Endothelial cell of umbilical vein (primary cell): ENCODE measurements at regions not wholly inside any gene's neighbourhood (a gene's known extent, or its start where the extent isn't known, plus 50 kb on each side); places are given as distances from the start of the nearest gene placed in this dataset.

Experiments
- BruUV-seq: library from RNA; stranded (reverse); fragments of 400-500 nt; replicated peaks from 2 replicates; lab custom pipeline; 2021; lab: Mats Ljungman, UMichigan
- CTCF ChIA-PET: fragments of 300-600, 350-600 bp; sonication (Branson Sonifier 250); formaldehyde crosslinking; loops from one replicate; lab custom pipeline; 2021; ENCODE audit warnings: antibody characterized with exemption, inconsistent platforms; lab: Charles Lee
- POLR2A ChIA-PET: fragments of 300-600, 350-600 bp; sonication (Branson Sonifier 250); formaldehyde crosslinking; loops from one replicate; lab custom pipeline; 2021; ENCODE audit warnings: antibody characterized with exemption, inconsistent platforms; lab: Charles Lee
- DNase-seq: peaks from one replicate; pipeline ENCODE4 v3.0.0-alpha.2; 2011; ENCODE audit warnings: low read depth, low spot score
- FAIRE-seq: peaks from 2 replicates; lab custom pipeline; 2011; peaks lifted over from hg19 to GRCh38; lab: Jason Lieb, UNC
- H2AFZ ChIP-seq: 2 replicates; pipeline ENCODE4 v1.6.0; 2012; ENCODE audit warnings: low read depth, low read length, control low read depth, inconsistent platforms
- H3K27ac ChIP-seq: 2 replicates; pipeline ENCODE4 v1.5.1; 2011; ENCODE audit warnings: low read depth, mild to moderate bottlenecking, control low read depth, low read length, moderate library complexity; ENCODE audit not compliant: insufficient read depth
- H3K27me3 ChIP-seq, 2 experiments: 2 replicates each; pipeline versions ENCODE4 v1.6.0 to v1.6.1; 2011; ENCODE audit warnings: low read length in 2 of 2, mixed read lengths in 1 of 2; ENCODE audit not compliant: control insufficient read depth in 2 of 2, insufficient read depth in 2 of 2
- H3K36me3 ChIP-seq, 2 experiments: 2 replicates in 1 of 2; 3 replicates in 1 of 2; pipeline ENCODE4 v1.5.1; 2011; ENCODE audit warnings: low read length in 2 of 2, mild to moderate bottlenecking in 1 of 2, moderate library complexity in 1 of 2; ENCODE audit not compliant: control insufficient read depth in 2 of 2, insufficient read depth in 2 of 2; ENCODE audit errors: extremely low read depth in 1 of 2
- H3K4me1 ChIP-seq: 3 replicates; pipeline ENCODE4 v1.5.1; 2011; ENCODE audit warnings: mild to moderate bottlenecking, low read length; ENCODE audit not compliant: control insufficient read depth, insufficient read depth; ENCODE audit errors: extremely low read depth
- H3K4me2 ChIP-seq: 2 replicates; pipeline ENCODE4 v1.6.1; 2011; ENCODE audit warnings: low read length, control low read depth, mixed read lengths; ENCODE audit not compliant: insufficient read depth
- H3K4me3 ChIP-seq, 3 experiments: fragments of 200-600 bp in 1 of 3; sonication (generic), shearing (Covaris generic) in 1 of 3; replicated peaks in 1 of 3; 2 replicates each; pipeline ENCODE4 v1.5.1; 2011 to 2016; ENCODE audit warnings: control low read depth in 3 of 3, low read length in 3 of 3, mild to moderate bottlenecking in 2 of 3, inconsistent platforms in 1 of 3, low read depth in 1 of 3, moderate library complexity in 1 of 3; ENCODE audit not compliant: insufficient read depth in 1 of 3
- H3K79me2 ChIP-seq: 2 replicates; pipeline ENCODE4 v1.6.0; 2012; ENCODE audit warnings: low read length, inconsistent platforms; ENCODE audit not compliant: control insufficient read depth, insufficient read depth
- H3K9ac ChIP-seq: replicated peaks from 2 replicates; pipeline ENCODE3; 2011; ENCODE audit warnings: low read length, control low read depth; ENCODE audit not compliant: insufficient read depth; ENCODE audit errors: extremely low read depth
- H3K9me1 ChIP-seq: replicated peaks from 3 replicates; pipeline ENCODE4 v1.6.0; 2011; ENCODE audit warnings: mild to moderate bottlenecking, low read length; ENCODE audit not compliant: control insufficient read depth, insufficient read depth; ENCODE audit errors: extremely low read depth
- H3K9me3 ChIP-seq: replicated peaks from 2 replicates; pipeline ENCODE4 v1.5.1; 2012; ENCODE audit warnings: low read length, inconsistent platforms; ENCODE audit not compliant: control insufficient read depth, insufficient read depth
- H4K20me1 ChIP-seq: replicated peaks from 2 replicates; pipeline ENCODE3; 2011; ENCODE audit warnings: mild to moderate bottlenecking, low read length; ENCODE audit not compliant: control insufficient read depth, insufficient read depth; ENCODE audit errors: extremely low read depth
- CTCF ChIP-seq, 2 donors: IDR thresholded peaks; 1 replicate in 1 of 2; 2 replicates in 1 of 2; pipeline ENCODE4 v1.5.1; 2011; ENCODE audit warnings: low read length in 2 of 2, mild to moderate bottlenecking in 2 of 2, moderate library complexity in 2 of 2, control low read depth in 1 of 2, inconsistent platforms in 1 of 2, low read depth in 1 of 2; ENCODE audit not compliant: insufficient read depth in 1 of 2; ENCODE audit errors: extremely low read depth in 1 of 2
- EZH2 ChIP-seq: IDR thresholded peaks from 2 replicates; pipeline ENCODE4 v1.6.1; 2012; ENCODE audit warnings: borderline replicate concordance, low read depth, mild to moderate bottlenecking, moderate library complexity, low read length, inconsistent platforms; ENCODE audit not compliant: severe bottlenecking
- GATA2 ChIP-seq: IDR thresholded peaks from 2 replicates; pipeline ENCODE4 v1.7.0; 2011; ENCODE audit warnings: low read depth, mild to moderate bottlenecking, moderate library complexity, mixed read lengths, low read length; ENCODE audit not compliant: insufficient read length, insufficient read depth
- JUN ChIP-seq: IDR thresholded peaks from 2 replicates; pipeline ENCODE4 v1.6.1; 2011; ENCODE audit warnings: borderline replicate concordance, low read depth; ENCODE audit not compliant: insufficient read length, insufficient read depth
- MYC ChIP-seq: IDR thresholded peaks from one replicate; pipeline ENCODE4 v1.6.1; 2011; ENCODE audit warnings: mild to moderate bottlenecking, low read depth, low read length
- POLR2A ChIP-seq: IDR thresholded peaks from 2 replicates; pipeline ENCODE4 v1.6.1; 2012; ENCODE audit warnings: low read depth, mild to moderate bottlenecking, control low read depth, low read length
- POLR2AphosphoS5 ChIP-seq: IDR thresholded peaks from 2 replicates; pipeline ENCODE4 v1.6.1; 2012; ENCODE audit warnings: low read depth, mild to moderate bottlenecking, control low read depth, low read length, moderate library complexity; ENCODE audit not compliant: insufficient read depth
- dilution Hi-C: fragments of 300-500 bp; cut with MboI; formaldehyde crosslinking; loops from one replicate; pipeline ENCODE4 v1.15.0; 2019; ENCODE audit warnings: low sequenced_read_pairs; ENCODE audit not compliant: extremely low pct_ligation_motif_present
- intact Hi-C: fragments of 100-400 bp; cut with micrococcal nuclease; formaldehyde crosslinking; loops from one replicate; pipeline ENCODE4 v1.10.0; 2022
- TF ChIP-seq, protein P1 (sequence below): IDR thresholded peaks from 2 replicates; pipeline ENCODE4 v1.6.1; 2011; ENCODE audit not compliant: insufficient read depth, insufficient read length

DNA sequence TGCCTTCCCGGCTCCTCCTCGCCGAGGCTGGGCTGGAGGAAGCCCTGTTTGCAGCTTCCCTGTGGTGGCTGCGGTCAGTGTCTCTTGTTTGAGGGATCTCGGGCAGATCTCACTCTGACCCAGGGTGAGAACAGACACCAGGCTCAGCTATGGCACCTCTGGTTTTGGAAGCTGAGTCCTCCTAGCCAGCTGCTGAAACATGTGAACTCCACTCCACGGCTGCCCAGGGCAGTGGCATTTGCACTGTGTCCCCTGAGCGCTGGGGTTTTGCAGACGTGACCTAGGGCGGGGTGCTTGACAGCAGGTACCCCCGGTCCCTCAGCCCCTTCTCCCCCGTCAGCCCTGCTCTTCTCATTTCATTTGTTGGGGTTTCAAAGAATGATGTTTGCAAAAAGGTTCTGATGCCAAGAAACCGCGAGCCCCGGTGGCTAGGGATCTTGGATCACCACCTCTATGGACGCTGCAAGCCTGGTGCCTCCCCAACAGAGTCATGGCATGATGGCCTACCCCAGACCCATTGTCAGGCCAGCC is 55.0 kb upstream of the DACT2 start:
- Histone ChIP-seq H3K4me1 (no peaks in the 10 kb centered on the region), H4K20me1 (no peaks in the 10 kb centered on the region), H3K4me2 (no peak overlapping the region), H3K27me3 (no peaks in the 10 kb centered on the region), H3K4me3 (no peak overlapping the region), H3K9ac (no peak overlapping the region), H2AFZ (no peak overlapping the region), H3K9me3 (no peaks in the 10 kb centered on the region), H3K27ac (no peak overlapping the region), H3K36me3 (no peaks in the 10 kb centered on the region), H3K9me1 (no peaks in the 10 kb centered on the region), H3K79me2 (no peaks in the 10 kb centered on the region)
- BruUV-seq = no TSS peak
- TF ChIP-seq GATA2 = no peak
- FAIRE-seq = no peak
- intact Hi-C loops = no loop called here
- ChIA-PET POLR2A (no interaction called here), CTCF (no interaction called here)
- no peak for DNase-seq
- dilution Hi-C loops = no loop called here

DNA sequence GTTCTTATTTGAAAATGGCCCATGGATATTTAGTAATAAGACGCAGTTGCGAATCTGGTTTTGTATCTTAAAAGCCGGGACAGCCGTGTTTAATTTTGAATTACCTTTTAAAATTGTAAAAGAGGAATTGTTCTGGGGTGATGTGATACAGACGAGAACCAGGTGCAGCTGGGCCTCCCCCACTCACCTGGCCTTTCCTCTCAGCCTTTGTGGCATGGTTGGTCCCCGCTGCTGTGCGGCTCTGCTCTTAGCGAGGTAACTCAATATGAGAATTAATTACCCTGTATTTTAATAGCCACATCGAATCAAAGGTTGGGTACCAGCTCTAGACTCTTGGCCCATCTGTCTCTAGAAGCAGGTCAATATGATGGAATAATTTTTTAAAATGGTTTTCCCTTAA is 56.5 kb upstream of the DACT2 start:
- no TSS peak for BruUV-seq
- Histone ChIP-seq H3K9ac (no peak overlapping the region), H3K9me3 (no peaks in the 10 kb centered on the region), H3K79me2 (no peaks in the 10 kb centered on the region), H3K4me2 (no peak overlapping the region), H3K4me3 (no peak overlapping the region), H2AFZ (no peak overlapping the region), H3K36me3 (no peaks in the 10 kb centered on the region), H3K27me3 (no peaks in the 10 kb centered on the region), H3K27ac (no peak overlapping the region), H3K4me1 (no peaks in the 10 kb centered on the region), H4K20me1 (no peaks in the 10 kb centered on the region), H3K9me1 (no peaks in the 10 kb centered on the region)
- intact Hi-C loops (no loop called here), dilution Hi-C loops (no loop called here)
- FAIRE-seq (no peak), DNase-seq (no peak)
- TF ChIP-seq EZH2 (no peak), GATA2 (no peak), JUN (no peak), CTCF (IDR thresholded peaks at IDR 0.05; ENCODE audit: extremely low read depth in 1 of 2, insufficient read depth in 1 of 2, low read depth in 1 of 2, low read length in 2 of 2) (no peak), POLR2AphosphoS5 (no peak), MYC (no peak), POLR2A (no peak)
- TF ChIP-seq, protein P1, sequence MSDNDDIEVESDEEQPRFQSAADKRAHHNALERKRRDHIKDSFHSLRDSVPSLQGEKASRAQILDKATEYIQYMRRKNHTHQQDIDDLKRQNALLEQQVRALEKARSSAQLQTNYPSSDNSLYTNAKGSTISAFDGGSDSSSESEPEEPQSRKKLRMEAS = no peak
- POLR2A ChIA-PET = no interaction called here
- CTCF ChIA-PET = no interaction called here
